NCI-H1930 (cell line): ENCODE measurements at regions not wholly inside any gene's neighbourhood (a gene's known extent, or its start where the extent isn't known, plus 50 kb on each side); places are given as distances from the start of the nearest gene placed in this dataset.

ENCODE experiments used
- DNase-seq, 2 experiments: peaks; one replicate each; lab custom pipeline; 2025; lab: John Stamatoyannopoulos, UW

DNA sequence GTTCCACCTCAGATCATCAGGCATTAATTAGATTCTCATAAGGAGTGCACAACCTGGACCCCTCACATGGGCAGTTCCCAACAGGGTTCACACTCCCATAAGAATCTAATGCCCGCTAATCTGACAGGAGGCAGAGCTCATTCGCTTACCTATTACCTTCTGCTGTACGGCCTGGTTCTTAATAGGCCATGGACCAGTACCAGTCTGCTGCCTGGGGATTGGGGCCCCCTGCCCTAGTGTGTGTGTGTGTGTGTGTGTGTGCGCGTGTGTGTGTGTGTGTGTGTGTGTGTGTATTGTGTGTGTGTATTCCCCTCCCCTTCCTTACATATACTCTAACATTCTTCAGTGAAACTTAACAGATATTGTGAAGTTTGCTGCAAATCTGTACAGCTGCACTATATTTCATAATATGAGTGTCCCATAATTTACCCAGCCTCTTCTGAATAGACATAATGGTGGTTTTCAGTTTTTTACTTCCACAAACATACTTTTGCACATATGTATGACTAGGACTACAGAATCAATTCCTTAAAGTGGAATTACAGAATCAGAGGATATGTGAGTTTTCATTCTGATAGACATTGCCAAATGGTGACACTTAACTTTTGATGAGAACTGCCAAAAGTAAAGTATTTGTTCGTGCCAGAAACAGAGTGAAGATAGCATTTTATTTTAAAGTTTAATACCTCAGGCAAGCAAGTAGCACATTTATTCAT lies 205.2 kb upstream of the EEA1 start:
- no peak for DNase-seq

DNA sequence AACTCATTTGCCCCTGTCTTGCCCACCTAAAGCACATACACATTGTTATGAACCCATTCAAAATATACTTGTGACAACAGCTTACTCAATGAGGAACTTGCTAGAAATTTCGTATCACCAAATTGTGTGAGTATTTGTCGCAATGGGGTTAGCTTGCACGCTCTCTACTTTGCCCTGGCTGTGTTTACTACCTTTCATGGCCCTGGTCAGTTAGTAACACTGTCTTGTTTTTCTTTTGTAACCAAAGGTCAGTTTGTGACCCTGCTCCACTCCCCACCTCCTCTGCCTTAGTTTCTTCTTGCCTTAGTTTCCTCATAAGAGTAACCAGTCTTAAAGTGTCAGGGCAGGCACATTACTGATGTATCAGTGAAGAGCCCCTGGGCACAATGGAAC lies 205.8 kb upstream of the EEA1 start:
- no peak for DNase-seq

DNA sequence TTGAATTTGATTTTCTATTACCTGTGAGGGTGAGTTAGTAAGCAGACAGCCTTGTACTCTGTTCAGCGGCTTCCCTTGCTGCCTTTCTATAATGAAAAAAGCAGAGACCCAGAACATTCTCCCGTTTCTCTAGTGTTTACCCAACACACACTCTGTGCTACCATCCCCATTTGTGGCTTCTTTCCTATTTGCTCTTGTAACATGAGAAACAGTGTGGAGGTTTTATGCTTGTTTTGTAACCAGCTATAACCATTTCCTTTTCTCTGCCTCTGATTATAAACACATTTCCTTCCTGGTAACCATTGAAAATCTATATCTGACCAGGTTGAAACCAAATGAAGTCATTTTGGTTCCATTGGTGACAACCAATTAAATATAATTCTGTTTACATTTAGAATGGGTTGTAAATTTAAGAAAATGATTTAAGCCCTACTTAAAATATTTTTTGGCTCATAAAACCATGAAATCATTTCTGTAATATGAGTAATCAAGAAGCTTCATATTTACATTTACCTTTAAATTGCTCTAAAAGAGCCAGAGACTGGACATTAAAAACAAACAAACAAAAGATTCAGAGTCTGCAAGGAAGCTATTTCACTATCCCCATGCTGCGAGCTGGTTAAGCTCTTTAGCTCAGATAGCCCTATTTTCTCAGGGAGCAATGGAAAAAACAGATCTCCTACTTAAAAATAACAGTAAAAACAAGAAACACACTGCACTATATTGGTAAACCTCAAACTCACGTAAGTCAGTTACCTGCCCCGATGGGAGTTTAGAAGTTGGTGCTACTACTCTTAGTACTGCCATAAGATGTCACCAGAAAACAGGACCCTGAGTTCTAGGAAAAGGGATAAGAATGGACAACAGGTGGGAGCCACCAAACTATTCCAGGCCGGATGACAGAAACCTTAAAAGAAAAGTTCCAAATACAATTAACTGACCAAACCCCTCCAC lies 206.5 kb upstream of the EEA1 start:
- peak in 1 of 2 experiments; percentile 59 for DNase-seq

DNA sequence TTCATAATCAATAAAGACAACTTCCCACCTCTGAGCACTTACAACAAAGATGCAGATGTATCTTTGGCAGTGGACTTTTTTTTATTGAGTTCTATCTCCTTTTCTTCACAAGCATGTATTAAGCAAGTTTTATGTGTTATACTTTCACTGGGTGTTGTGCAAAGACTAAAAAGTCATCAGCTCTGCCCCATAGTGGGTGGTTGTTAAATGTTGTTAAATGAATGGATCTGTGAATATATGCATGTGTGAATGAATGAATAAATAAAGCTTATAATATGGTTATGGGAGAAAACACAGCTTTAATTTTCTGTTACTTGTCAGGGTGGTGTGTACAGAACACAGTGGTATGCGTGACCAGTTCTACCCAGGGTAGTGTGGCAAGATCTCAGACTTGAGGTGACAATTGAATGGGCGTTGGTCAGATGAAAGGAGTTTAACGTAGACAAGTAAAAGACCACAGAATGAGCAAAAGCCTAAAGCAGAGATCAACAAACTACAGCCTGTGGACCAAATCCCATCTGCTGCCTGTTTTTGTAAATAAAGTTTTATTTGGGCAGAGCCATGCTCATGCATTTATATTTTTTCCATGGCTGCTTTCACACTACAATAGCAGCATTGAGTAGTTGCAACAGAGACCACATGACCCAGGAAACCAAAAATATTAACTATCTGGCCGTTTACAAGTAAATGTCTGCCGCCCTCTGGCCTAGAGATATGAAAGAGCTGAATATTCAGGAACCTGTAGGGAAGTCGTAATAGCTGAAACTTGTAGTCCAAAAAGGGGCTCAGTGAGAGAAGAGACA lies 207.4 kb upstream of the EEA1 start:
- DNase-seq = no peak

DNA sequence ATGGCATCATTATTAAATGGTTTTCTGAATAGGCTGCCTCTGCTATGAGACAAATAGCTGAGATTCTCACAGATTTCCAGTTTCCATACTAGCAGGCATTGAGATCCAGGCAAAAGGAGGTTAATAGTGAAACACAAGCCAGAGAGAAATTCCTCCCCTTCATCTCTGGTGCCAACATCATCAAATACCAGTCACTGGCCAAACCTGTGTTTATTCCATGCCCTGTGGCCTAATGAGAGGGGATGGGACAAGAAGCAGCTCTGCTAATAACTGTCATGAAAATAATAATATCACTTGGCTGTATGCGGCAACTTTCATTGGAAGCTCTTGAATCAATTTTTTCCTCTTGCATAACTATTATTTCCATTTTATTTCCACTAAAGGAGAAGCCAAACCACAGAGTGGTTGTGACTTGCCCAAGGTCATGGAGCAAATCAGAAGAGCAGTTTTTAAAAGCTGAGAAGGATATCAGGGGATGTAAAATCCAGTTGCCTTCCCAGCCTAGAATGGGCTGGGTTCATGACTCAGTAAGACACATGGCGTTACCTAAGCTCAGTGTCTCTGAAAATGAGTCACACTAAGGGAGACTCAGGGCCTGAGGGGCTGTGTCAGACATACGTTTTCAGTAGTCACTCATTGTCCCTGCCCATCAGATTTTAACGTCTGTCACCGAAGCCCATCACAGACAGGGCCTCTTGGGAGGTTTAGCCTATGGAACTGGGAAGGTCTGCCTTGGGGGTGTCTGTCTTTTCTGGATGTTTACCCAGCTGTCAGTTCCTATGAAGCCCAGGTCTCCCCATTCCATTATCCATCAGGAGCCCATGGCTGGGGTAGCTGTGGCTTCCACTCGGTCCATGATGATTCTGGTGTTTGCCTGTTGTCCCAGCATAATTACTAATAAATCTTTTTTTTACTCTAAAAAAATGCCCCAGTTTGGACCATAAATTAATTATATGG lies 208.8 kb upstream of the EEA1 start:
- no peak for DNase-seq

DNA sequence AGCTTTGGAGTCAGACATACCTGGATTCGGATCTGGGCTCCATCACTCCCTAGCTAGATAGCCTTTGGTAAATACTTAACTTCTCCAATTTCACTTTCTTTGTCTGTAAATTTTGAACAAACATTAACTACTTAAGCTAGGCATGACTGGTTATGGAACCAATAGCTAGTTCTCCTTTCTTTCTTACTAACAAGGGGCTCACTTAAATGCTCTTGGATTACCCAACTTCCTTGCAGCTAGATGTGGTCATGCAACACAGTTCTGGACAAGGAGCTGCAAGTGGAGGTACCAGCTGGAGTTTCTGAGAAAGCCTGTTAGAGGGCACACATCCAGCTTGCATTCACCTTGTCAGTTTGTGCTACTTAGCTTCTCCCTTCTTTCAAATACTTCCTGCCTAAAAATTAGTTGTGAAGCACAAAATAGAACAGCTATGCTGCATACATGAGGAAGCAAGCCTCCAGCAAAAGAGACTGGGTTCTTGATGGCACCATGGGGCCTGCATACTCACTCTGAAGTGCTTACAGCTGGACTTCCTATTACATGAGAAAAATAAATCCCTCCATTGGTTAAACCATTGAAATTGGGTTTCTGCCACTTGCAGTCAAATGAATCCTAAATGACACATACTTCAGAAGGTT lies 210.1 kb upstream of the EEA1 start:
- DNase-seq = no peak

DNA sequence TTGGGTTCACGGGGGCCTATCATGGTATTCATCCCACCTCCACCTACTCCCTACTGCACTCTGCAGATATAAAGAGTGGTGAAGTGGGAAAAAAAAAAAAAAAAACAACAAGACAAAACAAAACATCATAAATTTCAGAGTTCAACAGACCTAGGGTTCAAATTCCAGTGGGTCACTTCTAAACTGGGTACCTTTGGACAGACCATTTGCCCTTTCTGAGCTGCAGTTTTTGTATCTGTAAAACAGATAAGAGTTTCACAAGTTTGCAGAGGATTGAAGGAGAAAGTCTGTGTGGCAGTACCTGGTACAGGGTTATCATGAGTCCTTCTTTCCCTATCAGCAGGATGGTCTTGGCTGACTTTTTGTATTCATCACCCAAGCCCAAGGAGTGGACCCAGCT lies 211.2 kb upstream of the EEA1 start:
- DNase-seq = no peak

DNA sequence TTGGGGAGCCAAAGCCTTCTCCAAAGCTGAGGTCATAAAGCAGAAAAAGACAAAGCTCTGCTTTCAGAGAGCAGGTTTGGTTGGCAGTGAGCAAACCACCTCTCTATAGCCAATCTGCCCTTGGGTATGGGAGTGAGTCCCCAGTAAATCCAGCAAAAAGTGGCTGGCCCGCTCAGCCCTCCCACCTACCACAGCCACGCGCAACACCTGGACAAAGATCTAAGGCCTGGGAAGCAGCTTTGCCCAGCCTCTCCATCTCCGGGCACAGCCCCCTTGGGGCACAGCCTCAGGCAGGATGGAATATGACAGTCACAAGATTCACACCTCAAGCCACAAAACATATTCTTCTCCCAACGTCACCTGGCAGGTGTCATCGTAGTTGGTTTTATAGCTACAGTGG lies 211.7 kb upstream of the EEA1 start:
- DNase-seq = no peak

DNA sequence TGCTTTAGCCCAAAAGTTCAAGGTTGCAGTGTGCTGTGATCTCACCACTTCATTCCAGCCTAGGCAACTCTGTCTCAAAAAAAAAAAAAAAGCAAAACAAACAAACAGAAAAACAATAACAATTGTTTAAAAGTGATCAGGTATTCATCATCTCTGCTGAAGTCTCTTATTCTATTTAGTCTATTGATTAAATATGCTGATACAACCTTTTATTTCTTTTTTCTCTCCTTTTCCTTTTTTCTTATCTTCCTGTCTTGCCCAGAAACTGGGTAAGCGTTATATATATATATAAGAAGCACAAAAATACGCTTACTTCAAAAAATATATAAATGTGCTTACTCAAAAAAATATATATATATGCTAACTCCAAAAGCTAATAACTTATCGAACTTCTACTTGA lies 213.8 kb upstream of the EEA1 start:
- no peak for DNase-seq

DNA sequence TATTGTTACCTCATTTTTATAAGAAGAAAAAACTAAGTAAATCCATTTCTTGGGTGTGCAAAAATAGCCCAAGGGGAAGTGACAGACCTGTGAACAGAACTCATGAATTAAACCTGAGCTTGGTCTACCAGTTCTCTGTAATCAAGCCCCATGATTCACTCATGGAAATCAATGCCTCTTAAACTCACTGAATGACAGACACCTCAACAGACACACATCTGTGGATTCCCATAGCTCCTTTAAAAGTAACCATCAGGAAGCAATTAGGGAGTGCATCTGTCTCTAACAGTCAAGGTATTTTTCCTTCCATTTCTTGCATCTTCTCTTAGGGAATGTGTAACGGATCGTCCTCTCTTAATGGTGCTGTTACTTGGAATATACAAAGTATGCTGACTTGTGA lies 215.0 kb upstream of the EEA1 start:
- no peak for DNase-seq

DNA sequence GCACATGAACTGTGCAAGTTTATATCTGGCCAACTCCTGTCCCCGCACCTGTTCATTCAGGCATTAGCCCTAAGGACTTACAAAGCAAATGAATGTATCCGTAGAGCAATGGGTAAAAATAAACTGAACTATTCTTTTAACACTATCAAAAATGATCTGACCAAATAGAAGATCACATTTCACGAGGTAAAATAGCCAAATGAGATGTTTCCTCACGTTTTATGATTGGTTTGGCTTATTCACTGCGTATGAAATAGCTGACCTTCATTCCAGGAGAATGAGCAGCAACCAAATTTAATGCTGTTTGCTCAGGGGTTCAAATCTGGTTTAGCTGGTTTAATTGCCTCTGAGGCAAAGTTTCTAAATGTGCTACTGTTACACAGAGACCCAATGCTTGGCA lies 216.0 kb upstream of the EEA1 start:
- peak in 1 of 2 experiments; percentile 10 for DNase-seq

DNA sequence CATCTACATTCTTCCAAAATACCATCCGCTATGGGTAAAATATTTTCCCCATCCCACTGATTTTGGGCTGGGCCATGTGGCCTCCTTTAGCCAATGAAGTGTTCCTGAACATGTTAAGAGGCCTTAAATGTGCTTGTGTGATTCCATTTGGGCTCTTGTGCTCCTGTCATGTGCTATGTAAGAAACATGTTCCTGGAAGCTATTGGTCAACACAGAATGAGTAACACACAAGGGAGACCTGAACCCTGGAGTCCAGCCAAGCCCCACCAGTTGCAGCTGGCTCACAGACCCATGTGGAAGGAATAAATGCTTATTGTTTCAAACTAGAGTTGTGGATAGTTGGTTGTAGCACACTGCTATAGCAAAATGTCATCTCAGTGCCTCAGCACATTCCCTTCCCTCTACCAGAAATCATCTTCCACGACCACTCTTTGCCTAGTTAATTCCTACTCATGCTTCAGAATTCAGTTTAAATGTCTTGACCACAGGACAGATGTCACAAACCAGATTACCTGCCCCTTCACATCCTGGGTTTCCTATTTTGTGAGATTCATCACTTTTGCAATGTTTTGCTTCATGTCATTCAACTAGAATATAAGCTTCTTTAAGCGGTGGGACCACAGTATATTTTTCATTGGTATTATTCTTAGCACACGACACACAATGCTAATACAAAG lies 217.3 kb upstream of the EEA1 start:
- DNase-seq = no peak

DNA sequence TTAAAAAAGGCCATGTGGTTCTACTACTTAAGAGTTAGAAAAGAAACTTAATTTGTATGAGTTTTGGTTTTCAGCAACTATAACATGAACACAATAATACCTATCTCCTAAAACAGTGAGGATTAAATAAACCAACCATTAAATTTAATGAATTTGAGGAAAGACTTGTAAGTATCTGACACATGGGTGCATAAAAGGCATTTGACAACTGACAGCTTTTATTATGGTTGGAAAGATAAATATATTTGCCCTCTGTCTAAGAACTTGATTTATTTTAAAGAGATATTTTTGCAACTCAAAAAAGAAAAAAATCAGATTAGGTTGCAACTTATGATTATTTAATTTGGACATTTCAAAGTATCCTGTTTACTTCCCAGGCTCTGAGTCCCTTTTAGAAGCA lies 217.9 kb upstream of the EEA1 start:
- DNase-seq = no peak

DNA sequence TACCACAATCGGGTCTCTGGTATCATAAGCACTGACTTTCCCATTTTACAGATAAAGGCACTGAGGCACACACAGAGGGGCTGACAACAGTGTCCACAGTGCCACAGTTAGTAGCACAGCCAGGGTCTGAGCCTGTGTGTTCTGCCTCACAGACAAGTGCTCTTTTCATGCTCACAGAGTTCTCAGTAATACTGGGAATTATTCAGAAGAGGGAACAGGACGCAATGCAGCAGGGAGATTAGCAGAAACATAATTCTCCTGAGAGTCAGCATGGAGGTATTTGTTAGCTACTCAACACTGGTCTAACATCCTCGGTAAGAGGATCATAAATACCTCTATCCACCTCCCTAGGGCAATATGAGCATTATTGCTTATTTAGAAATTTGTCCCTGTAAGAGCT lies 219.3 kb upstream of the EEA1 start:
- DNase-seq = no peak

DNA sequence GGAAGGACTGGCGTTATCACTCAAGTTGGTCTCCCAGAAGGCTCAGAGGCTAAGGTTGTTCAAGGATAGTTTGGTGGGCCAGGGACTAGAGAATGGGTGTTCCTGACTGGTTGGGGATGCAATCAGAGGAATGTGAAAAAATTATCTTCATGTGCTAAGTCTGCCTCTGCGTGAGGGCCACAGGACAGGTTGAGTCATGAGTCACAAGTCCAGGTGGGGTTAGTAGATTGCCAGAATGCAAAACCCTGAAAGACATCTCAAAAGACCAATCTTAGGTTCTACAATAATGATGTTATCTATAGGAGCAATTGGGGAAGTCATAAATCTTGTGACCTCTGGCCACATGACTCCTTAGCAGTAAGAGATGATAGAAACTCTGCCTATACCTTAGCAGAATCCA lies 220.1 kb upstream of the EEA1 start:
- no peak for DNase-seq

DNA sequence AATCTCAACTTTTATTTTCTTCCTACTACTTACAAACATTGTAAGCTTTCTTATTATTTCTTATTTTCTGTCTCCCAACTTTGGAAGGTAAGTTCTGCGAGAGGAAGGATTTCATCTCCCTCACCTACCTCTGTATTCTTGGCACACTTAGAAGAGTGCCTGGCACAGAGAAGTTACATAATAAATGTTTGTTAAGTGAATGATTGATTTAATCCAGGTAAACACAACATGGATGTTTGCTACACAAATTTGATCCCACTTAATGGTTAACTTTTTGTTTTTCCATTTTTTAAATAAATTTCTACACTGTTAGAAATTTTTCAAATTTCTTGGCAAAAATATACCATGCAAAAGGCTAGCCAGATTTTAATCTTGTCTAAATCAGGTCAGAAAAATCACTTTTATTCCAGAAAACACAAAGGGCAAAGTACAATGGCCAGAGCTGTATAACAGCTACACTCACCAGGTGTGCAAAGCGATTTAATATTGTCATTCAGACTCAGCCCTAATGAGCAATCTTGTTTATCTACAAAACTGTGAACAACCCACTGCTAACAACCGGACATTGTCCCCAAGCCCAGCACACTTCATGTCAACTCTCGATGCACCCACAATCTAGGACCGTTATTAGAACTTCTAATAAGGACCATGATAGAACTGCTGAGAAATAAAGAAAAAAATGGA lies 222.1 kb upstream of the EEA1 start:
- DNase-seq = peak in 1 of 2 experiments; percentile 51

DNA sequence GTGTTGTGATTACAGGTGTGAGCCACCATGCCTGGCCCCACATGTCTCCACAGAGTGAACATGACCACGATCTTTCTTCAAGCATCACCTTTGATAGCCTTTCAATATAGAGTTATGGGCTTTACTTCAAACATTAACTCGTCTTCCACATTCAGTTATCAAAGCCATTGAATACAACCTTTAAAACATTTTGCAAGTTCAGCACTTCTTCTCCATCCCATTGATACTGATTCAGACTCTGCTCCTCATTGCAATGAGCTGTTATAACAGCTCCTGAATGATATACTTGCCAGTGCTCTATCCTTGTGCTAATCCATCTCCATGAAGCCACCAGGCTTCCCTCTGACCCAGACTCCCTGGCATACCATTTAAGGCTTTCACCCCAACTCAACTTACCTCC lies 223.5 kb upstream of the EEA1 start:
- DNase-seq = no peak

DNA sequence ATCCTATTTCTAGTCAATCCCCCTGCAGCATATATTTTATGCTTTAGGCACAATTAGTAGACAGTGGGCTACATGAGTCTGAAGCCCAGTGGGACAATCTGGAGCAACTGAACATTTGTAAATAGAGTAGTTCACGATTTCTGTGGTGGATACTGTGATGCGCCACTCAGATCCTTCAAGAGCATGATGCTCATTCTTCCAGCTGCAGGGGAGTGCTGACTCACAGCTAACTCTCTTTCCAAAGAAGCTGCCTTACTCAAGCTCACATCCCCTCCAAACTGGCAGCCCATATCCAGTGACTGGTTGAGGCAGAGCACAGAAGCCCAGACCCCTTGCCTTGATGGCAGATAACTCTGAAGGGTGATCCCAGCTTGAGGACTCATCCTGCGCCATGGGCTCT lies 224.2 kb upstream of the EEA1 start:
- DNase-seq = no peak

DNA sequence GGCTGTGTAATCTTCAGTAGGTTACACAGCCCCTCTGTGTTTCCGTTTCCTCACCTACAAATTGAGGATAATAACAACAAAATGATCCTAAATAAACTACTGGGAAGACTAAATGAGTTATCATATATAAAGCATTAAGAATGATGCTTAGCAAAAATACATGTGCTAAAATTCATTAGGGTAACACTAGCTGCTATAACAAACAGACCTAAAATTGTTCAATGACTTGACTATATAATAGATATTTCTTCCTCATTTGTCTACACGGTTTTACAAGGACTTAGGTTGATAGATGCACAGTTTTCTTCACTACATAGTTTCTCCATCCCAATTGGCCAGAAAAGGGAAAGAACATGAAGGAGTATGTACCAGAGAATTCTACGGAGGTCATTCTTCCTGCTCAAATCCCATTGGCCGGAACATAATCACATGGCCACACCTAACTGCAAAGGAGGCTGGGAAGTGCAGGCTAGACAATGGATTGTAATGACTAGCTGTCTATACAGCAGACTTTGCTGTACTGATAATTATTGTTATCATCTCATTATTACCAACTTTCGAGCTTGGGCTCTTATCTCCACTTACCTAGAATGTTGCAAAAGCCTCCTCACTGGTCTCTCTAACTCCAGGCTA lies 223.5 kb upstream of the NUDT4 start:
- no peak for DNase-seq
